GM18907 (cell line): ENCODE measurements at regions not wholly inside any gene's neighbourhood (a gene's known extent, or its start where the extent isn't known, plus 50 kb on each side); places are given as distances from the start of the nearest gene placed in this dataset.
"Not testable (repeated sequence)": the region's sequence is repeated elsewhere in the genome, so short reads cannot be mapped to it uniquely, and the experiment has no call there.

Experiments
- ATAC-seq: cut with Tn5 transposase; IDR thresholded peaks from one replicate; pipeline ENCODE4 v1.9.1; 2021; ENCODE audit warnings: mild to moderate bottlenecking, moderate library complexity; ENCODE audit not compliant: unreplicated experiment

DNA sequence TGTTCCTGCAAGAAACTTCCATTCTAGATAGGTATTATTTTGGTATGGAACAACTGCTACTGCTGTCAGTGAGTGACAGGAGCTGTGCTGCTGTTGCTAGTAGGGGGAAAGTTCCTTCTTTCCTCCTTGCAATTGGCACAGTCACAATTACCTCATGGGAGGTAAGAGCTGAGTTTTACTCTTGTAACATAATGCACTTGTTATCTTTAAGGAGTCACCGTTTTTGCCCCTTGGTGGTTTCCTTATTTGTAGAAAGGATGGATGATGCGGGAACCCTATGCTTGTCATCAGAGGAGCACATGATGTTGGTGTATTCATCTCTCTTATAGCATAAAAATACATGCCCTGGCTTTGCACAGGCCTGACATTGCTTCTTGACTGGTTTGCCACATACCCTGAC lies 234.7 kb upstream of the NPY start:
- no peak for ATAC-seq

GRCh38 chr7:24050991-24051560 lies 232.9 kb upstream of the NPY start:
- ATAC-seq = no peak

- no peak for ATAC-seq
These were observed 232.3 kb upstream of the NPY start for GRCh38 chr7:24051651-24052050.

GRCh38 chr7:24052572-24053260 lies 231.3 kb upstream of the NPY start:
- ATAC-seq = no peak

GRCh38 chr7:24054236-24054635 lies 229.8 kb upstream of the NPY start:
- ATAC-seq = no peak

GRCh38 chr7:24057243-24057642 lies 226.7 kb upstream of the NPY start:
- ATAC-seq = no peak

- ATAC-seq = no peak
These were observed 225.0 kb upstream of the NPY start for GRCh38 chr7:24058953-24059352.

GRCh38 chr7:24059775-24060174 lies 224.2 kb upstream of the NPY start:
- ATAC-seq = no peak

DNA sequence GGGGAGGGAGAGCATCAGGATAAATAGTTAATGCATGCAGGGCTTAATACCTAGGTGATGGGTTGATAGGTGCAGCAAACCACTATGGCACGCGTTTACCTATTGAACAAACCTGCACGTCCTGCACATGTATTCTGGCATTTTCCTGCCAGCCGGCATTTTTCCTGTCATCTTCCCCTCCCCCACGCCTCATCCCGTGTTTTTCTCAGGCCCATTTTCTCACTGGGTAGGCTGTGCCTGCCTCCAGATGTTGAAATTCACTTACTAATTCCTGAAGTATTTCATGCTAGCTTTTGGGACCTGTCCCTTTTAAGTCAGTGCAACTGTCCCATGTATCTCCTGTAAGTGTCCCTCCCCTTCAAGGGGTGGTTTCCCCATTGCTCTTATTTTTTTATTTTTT lies 220.3 kb upstream of the NPY start:
- ATAC-seq = no peak

DNA sequence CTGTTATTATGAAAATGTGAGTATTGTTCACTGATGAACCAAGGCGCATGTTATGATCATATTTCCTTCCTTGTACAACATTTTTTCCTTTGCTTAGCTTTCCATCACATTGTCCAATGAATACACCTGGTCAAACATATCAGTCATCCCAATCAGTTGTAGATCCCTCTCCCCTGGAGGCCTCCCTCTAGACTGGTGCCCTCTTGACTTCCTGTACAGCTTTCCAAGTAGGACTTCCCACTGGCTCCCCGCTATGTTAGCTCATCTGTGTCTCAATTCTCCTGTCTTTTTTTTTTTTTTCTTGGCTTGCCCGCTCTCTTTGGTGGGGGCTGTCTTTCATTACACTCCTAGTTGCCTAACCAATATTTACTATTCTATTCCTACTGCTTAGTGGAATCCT lies 214.2 kb upstream of the NPY start:
- ATAC-seq = no peak

GRCh38 chr7:24073651-24074420 lies 210.2 kb upstream of the NPY start:
- ATAC-seq = no peak

DNA sequence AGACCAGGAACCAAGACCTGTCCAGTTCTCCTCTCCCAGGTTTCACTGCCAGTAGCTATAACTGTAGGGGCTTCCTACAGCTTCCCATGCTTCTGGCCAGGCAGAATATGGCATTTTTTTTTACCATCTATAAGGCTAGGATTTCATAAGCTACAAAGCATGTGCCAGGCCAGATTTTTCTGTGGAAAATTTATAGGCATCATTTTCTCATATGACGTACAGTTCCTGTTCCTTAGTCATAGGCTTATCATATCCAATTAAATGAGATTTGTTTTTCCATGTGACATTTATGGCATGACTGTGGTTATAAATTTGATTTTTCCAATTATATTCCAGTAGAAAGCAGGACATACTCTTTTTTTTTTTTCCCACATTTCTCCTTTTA lies 208.6 kb upstream of the NPY start:
- no peak for ATAC-seq

- ATAC-seq = no peak
These were observed 201.2 kb upstream of the NPY start for GRCh38 chr7:24082826-24083225.

DNA sequence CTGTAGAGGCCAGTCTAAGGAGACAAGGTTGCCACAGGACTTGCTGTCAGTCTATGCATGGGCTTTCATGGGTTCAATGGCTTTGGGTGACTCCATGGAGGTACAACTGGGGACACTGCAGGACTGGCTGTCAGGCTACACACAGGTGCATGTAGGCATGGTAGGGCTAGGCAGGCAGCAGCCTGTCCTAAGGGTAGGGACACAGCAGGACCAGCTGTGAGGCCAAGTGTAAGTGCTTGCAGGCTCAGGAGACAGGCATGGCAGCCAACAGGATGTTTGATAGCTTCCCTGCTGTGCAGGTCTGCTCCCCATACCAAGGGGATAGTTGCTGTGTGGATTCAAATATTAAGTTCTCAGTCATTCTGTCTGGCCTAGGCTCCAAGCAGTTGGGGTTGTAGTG lies 181.0 kb upstream of the NPY start:
- ATAC-seq = no peak

GRCh38 chr7:24108906-24109376 lies 175.0 kb upstream of the NPY start:
- peak; percentile 82 for ATAC-seq

- ATAC-seq = no peak
These were observed 173.9 kb upstream of the NPY start for GRCh38 chr7:24110056-24110455.

GRCh38 chr7:24113506-24113905 lies 170.5 kb upstream of the NPY start:
- ATAC-seq = no peak

DNA sequence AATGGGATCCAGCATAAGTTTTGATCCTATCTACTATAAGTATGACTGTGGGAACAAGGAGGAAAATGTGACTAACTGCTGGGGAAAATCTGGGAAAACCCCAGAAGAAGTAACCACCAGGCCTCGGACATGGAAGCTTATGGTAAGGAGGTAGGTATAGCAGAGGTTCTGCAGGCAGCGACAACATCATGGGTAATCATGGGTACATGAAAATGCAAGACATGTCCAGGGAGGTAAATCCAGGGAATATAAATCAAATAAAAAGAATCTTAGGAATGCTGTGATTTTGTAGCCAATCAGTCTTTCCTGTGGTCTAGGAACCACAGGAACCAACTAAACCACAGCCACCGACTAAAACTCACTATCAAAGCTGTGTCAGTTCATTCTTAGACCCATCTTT lies 168.3 kb upstream of the NPY start:
- ATAC-seq = no peak

GRCh38 chr7:24117903-24118499 lies 166.0 kb upstream of the NPY start:
- not testable (repeated sequence) for ATAC-seq

DNA sequence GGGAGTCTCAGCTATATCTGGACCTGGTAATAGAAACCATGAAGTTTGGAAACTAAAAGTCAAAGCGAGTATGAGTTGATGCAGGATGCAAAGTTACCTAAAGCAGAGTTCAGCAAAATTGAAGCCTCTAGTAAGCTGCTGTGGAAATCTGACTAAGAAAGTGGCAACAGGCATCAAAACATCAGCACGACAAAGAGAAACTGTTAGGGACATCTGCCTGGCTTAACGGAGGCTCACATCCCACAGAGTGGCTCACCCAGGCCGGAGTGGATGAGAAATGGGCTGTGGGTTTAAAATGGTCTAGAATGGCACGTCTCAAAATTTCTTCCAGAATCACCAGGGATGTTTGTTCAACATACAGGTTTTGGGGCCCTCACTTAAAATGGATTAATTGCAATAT lies 164.1 kb upstream of the NPY start:
- ATAC-seq = no peak

DNA sequence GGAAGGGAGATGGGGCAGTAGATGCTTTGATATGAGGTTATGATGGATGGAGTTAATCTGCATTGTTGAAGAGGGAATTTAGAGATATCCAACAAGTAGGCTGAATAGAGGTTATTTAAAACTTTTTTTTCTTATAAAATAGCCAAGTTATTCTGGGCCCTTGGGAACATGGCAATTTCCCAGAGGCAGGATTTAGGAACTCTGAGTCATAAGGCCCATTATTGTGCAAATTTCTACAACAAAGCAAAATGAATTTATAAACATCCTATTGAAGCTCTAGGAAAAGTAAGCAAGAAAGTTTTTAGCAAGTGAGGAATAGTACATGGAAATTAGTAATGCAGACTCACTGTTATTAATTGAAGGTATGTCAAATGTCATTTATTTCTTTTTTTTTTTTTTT lies 160.9 kb upstream of the NPY start:
- no peak for ATAC-seq

DNA sequence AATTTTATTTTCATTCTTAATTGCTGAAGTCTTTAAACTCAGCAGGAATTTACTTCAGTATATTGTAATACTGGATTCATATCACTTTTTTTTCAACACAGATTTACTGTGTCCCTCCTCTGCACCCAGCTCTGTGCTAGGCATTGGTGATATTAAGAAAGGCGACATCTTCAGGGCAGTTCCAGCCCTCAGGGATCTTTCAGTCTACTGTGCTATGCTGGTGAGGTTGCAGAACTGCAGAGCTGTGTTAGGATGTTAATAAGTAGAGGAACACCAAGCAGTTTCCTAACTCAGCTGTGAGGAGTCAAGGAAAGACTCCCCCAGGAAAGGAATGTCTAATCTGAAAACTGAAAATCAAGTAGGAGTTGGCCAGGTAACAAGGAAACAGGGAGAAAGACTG lies 158.2 kb upstream of the NPY start:
- no peak for ATAC-seq
